ENCODE measurements at regions not wholly inside any gene's neighbourhood (a gene's known extent, or its start where the extent isn't known, plus 50 kb on each side); places are given as distances from the start of the nearest gene placed in this dataset.

GRCh38 chr2:21217442-21217841 lies 93.7 kb downstream of the TDRD15 start:
- no peak for TF ChIP-seq CTCF (IDR thresholded peaks at IDR 0.05)
- no peak for DNase-seq
- no peaks in the 10 kb centered on the region for H3K36me3 ChIP-seq
- H3K4me3 ChIP-seq, result no peak overlapping the region
- H3K27ac ChIP-seq, result no peak overlapping the region
- no peaks in the 10 kb centered on the region for H3K27me3 ChIP-seq
- H3K9ac ChIP-seq (ENCODE audit: low read depth in 2 of 2, low read length in 2 of 2), result no peak overlapping the region
- intact Hi-C loops (cut with DNase I), result no loop called here
- H3K4me1 ChIP-seq, result no peaks in the 10 kb centered on the region
- no peaks in the 10 kb centered on the region for H3K9me3 ChIP-seq

GRCh38 chr2:21220930-21221329 lies 97.2 kb downstream of the TDRD15 start:
- DNase-seq, result no peak
- H3K4me3 ChIP-seq, result no peak overlapping the region
- H3K27me3 ChIP-seq, result no peaks in the 10 kb centered on the region
- H3K36me3 ChIP-seq, result no peaks in the 10 kb centered on the region
- H3K4me1 ChIP-seq, result no peaks in the 10 kb centered on the region
- H3K27ac ChIP-seq, result no peak overlapping the region
- H3K9ac ChIP-seq (ENCODE audit: low read depth in 2 of 2, low read length in 2 of 2), result no peak overlapping the region
- intact Hi-C loops (cut with DNase I), result no loop called here
- no peaks in the 10 kb centered on the region for H3K9me3 ChIP-seq
- no peak for TF ChIP-seq CTCF (IDR thresholded peaks at IDR 0.05)

- Histone ChIP-seq H3K27ac (no peak overlapping the region), H3K4me3 (no peak overlapping the region), H3K9ac (ENCODE audit: low read depth in 2 of 2, low read length in 2 of 2) (no peak overlapping the region), H3K4me1 (no peaks in the 10 kb centered on the region), H3K9me3 (no peaks in the 10 kb centered on the region), H3K36me3 (no peaks in the 10 kb centered on the region), H3K27me3 (no peaks in the 10 kb centered on the region)
- no peak for DNase-seq
- intact Hi-C loops (cut with DNase I), result no loop called here
- TF ChIP-seq CTCF (IDR thresholded peaks at IDR 0.05), result no peak
Observed at GRCh38 chr2:21223618-21224017, 99.8 kb downstream of the TDRD15 start.

GRCh38 chr2:21228041-21228895 lies 104.5 kb downstream of the TDRD15 start:
- peak; percentile 50 for DNase-seq
- Histone ChIP-seq H3K27me3 (no peaks in the 10 kb centered on the region), H3K27ac (no peak overlapping the region), H3K36me3 (no peaks in the 10 kb centered on the region), H3K4me3 (no peak overlapping the region), H3K4me1 (no peaks in the 10 kb centered on the region), H3K9me3 (no peaks in the 10 kb centered on the region), H3K9ac (ENCODE audit: low read depth in 2 of 2, low read length in 2 of 2) (no peak overlapping the region)
- no peak for TF ChIP-seq CTCF (IDR thresholded peaks at IDR 0.05)
- intact Hi-C loops (cut with DNase I), result loop anchor here (2.0 kb wide), 1 partner anchor 89 kb away; no protein-coding TSS in a partner anchor

GRCh38 chr2:21229302-21229701 lies 105.5 kb downstream of the TDRD15 start:
- DNase-seq, result no peak
- TF ChIP-seq CTCF (IDR thresholded peaks at IDR 0.05), result no peak
- Histone ChIP-seq H3K4me1 (no peaks in the 10 kb centered on the region), H3K9ac (ENCODE audit: low read depth in 2 of 2, low read length in 2 of 2) (no peak overlapping the region), H3K27me3 (no peaks in the 10 kb centered on the region), H3K27ac (no peak overlapping the region), H3K4me3 (no peak overlapping the region), H3K36me3 (no peaks in the 10 kb centered on the region), H3K9me3 (no peaks in the 10 kb centered on the region)
- intact Hi-C loops (cut with DNase I), result loop anchor here (2.0 kb wide), 1 partner anchor 87 kb away; no protein-coding TSS in a partner anchor

Data from colonic mucosa (tissue), 4 donors.